Body of pancreas (tissue), 4 donors: ENCODE measurements at regions not wholly inside any gene's neighbourhood (a gene's known extent, or its start where the extent isn't known, plus 50 kb on each side); places are given as distances from the start of the nearest gene placed in this dataset.

ENCODE experiments used
- ATAC-seq: fragments of 150-250 bp; one replicate; pipeline ENCODE4 v1.9.1; 2016
- DNase-seq, 4 donors: peaks; one replicate each; pipeline ENCODE4 v3.0.0-alpha.2; 2019
- H3K27ac ChIP-seq, 4 donors: fragments of 200-600 bp; sonication (generic); 1 replicate in 3 of 4; 2 replicates in 1 of 4; pipeline versions ENCODE4 v1.5.1 to v1.6.1; 2016 to 2019; ENCODE audit warnings: mild to moderate bottlenecking in 1 of 4, mixed read lengths in 1 of 4, moderate library complexity in 1 of 4
- H3K27me3 ChIP-seq, 2 donors: fragments of 200-600 bp; sonication (generic); one replicate each; pipeline ENCODE4 v1.6.0; 2016; ENCODE audit warnings: mild to moderate bottlenecking in 1 of 2
- H3K36me3 ChIP-seq, 2 donors: fragments of 200-600 bp; sonication (generic); replicated peaks in 1 of 2; 2 replicates each; pipeline ENCODE4 v1.5.1; 2016; ENCODE audit warnings: low read depth in 2 of 2; ENCODE audit not compliant: insufficient read depth in 1 of 2
- H3K4me1 ChIP-seq: fragments of 200-600 bp; sonication (generic); one replicate; pipeline ENCODE4 v1.6.0; 2016
- H3K4me3 ChIP-seq, 2 donors: fragments of 200-600 bp; sonication (generic); 1 replicate in 1 of 2; 2 replicates in 1 of 2; pipeline ENCODE4 v1.5.1; 2016 to 2019
- H3K9me3 ChIP-seq, 3 donors: fragments of 200-600 bp; sonication (generic); 1 replicate in 2 of 3; 2 replicates in 1 of 3; pipeline ENCODE4 v1.5.1; 2016
- CTCF ChIP-seq, 7 experiments: fragments of 450-650 bp in 4 of 7; fragments of 200-600 bp in 3 of 7; sonication (generic) in 3 of 7; IDR thresholded peaks; one replicate each; pipeline ENCODE4 v1.5.1; 2016 to 2019; ENCODE audit warnings: antibody characterized with exemption in 7 of 7
- POLR2A ChIP-seq, 3 donors: fragments of 450-650 bp; IDR thresholded peaks; one replicate each; pipeline ENCODE4 v1.6.1; 2016; ENCODE audit warnings: antibody characterized with exemption in 3 of 3, mild to moderate bottlenecking in 2 of 3
- WGBS, 2 donors: methylation state at CpG; one replicate each; pipeline ENCODE4 v1.1.5; 2017; 5-methylcytosine and 5-hydroxymethylcytosine counted together
- intact Hi-C: fragments of 100-400 bp; cut with DNase I; formaldehyde crosslinking; loops from one replicate; pipeline ENCODE4 v1.15.1; 2023

- Histone ChIP-seq H3K9me3 (no peaks in the 10 kb centered on the region), H3K4me1 (no peaks in the 10 kb centered on the region), H3K4me3 (no peak overlapping the region), H3K27me3 (no peaks in the 10 kb centered on the region), H3K27ac (no peak overlapping the region), H3K36me3 (no peaks in the 10 kb centered on the region)
- intact Hi-C loops, result no loop called here
- TF ChIP-seq POLR2A (IDR thresholded peaks at IDR 0.05) (no peak), CTCF (IDR thresholded peaks at IDR 0.05) (no peak)
- 63 to 68% methylated on average over 1 of the region's 1 CpG for WGBS, 2 donors
- DNase-seq, result no peak
- no peak for ATAC-seq
These were observed 621.2 kb upstream of the NRP1 start for GRCh38 chr10:33955676-33956075.

- ATAC-seq, result no peak
- no peak overlapping the region for H3K27ac ChIP-seq
- DNase-seq, result no peak
- intact Hi-C loops, result no loop called here
- no peaks in the 10 kb centered on the region for H3K4me1 ChIP-seq
- H3K36me3 ChIP-seq, result no peaks in the 10 kb centered on the region
- no peak overlapping the region for H3K4me3 ChIP-seq
- no peak for TF ChIP-seq CTCF (IDR thresholded peaks at IDR 0.05)
- TF ChIP-seq POLR2A (IDR thresholded peaks at IDR 0.05), result no peak
- H3K27me3 ChIP-seq, result no peaks in the 10 kb centered on the region
- WGBS, 2 donors, result 87 to 89% methylated on average over 8 of the region's 8 CpGs
- no peaks in the 10 kb centered on the region for H3K9me3 ChIP-seq
These were observed 618.4 kb upstream of the NRP1 start for GRCh38 chr10:33952692-33953360.

GRCh38 chr10:33950206-33950605 lies 615.7 kb upstream of the NRP1 start:
- Histone ChIP-seq H3K4me3 (no peak overlapping the region), H3K27ac (no peak overlapping the region), H3K36me3 (no peaks in the 10 kb centered on the region), H3K27me3 (no peaks in the 10 kb centered on the region), H3K9me3 (no peaks in the 10 kb centered on the region), H3K4me1 (no peaks in the 10 kb centered on the region)
- intact Hi-C loops, result no loop called here
- no peak for TF ChIP-seq CTCF (IDR thresholded peaks at IDR 0.05)
- TF ChIP-seq POLR2A (IDR thresholded peaks at IDR 0.05), result no peak
- DNase-seq, result no peak
- 95 to 97% methylated on average over 1 of the region's 1 CpG for WGBS, 2 donors
- ATAC-seq, result no peak

GRCh38 chr10:33947544-33947943 lies 613.1 kb upstream of the NRP1 start:
- Histone ChIP-seq H3K4me1 (no peaks in the 10 kb centered on the region), H3K36me3 (no peaks in the 10 kb centered on the region), H3K27ac (no peak overlapping the region), H3K27me3 (no peaks in the 10 kb centered on the region), H3K9me3 (no peaks in the 10 kb centered on the region), H3K4me3 (no peak overlapping the region)
- DNase-seq (no peak), ATAC-seq (no peak)
- WGBS, 2 donors, result 52 to 66% methylated on average over 5 of the region's 5 CpGs
- TF ChIP-seq POLR2A (IDR thresholded peaks at IDR 0.05) (no peak), CTCF (IDR thresholded peaks at IDR 0.05) (no peak)
- intact Hi-C loops, result no loop called here

GRCh38 chr10:33945051-33945450 lies 610.6 kb upstream of the NRP1 start:
- no peaks in the 10 kb centered on the region for H3K4me1 ChIP-seq
- DNase-seq (no peak), ATAC-seq (no peak)
- no peak overlapping the region for H3K27ac ChIP-seq
- H3K27me3 ChIP-seq, result no peaks in the 10 kb centered on the region
- 55 to 64% methylated on average over 1 of the region's 1 CpG for WGBS, 2 donors
- H3K4me3 ChIP-seq, result no peak overlapping the region
- intact Hi-C loops, result no loop called here
- H3K36me3 ChIP-seq, result no peaks in the 10 kb centered on the region
- no peaks in the 10 kb centered on the region for H3K9me3 ChIP-seq
- TF ChIP-seq CTCF (IDR thresholded peaks at IDR 0.05), result no peak
